ENCODE measurements at regions not wholly inside any gene's neighbourhood (a gene's known extent, or its start where the extent isn't known, plus 50 kb on each side); places are given as distances from the start of the nearest gene placed in this dataset.

GRCh38 chr15:39053480-39053879 is 488.9 kb upstream of the RASGRP1 start:
- no peak overlapping the region for H3K27ac ChIP-seq (ENCODE audit: low read depth, low read length)

GRCh38 chr15:39054128-39054732 is 489.6 kb upstream of the RASGRP1 start:
- 72 to 79% (median 78%) methylated on average over 5 of the region's 5 CpGs for WGBS, 3 donors
- H3K27ac ChIP-seq (ENCODE audit: low read depth, low read length): no peak overlapping the region

- WGBS, 3 donors: 89 to 98% (median 98%) methylated on average over 1 of the region's 1 CpG
- no peak overlapping the region for H3K27ac ChIP-seq (ENCODE audit: low read depth, low read length)
Measured at GRCh38 chr15:39056357-39056756, 491.7 kb upstream of the RASGRP1 start.

GRCh38 chr15:39058351-39059131 is 493.9 kb upstream of the RASGRP1 start:
- WGBS, 3 donors: 88 to 90% (median 88%) methylated on average over 6 of the region's 6 CpGs
- H3K27ac ChIP-seq (ENCODE audit: low read depth, low read length): no peak overlapping the region

- WGBS, 3 donors: 88 to 93% (median 93%) methylated on average over 4 of the region's 4 CpGs
- no peak overlapping the region for H3K27ac ChIP-seq (ENCODE audit: low read depth, low read length)
Measured at GRCh38 chr15:39059917-39060316, 495.3 kb upstream of the RASGRP1 start.

- 41 to 80% (median 67%) methylated on average over 6 of the region's 6 CpGs for WGBS, 3 donors
- H3K27ac ChIP-seq (ENCODE audit: low read depth, low read length): no peak overlapping the region
Measured at GRCh38 chr15:39061952-39062464, 497.4 kb upstream of the RASGRP1 start.

GRCh38 chr15:39066677-39067076 is 502.1 kb upstream of the RASGRP1 start:
- 60 to 85% (median 73%) methylated on average over 3 of the region's 3 CpGs for WGBS, 3 donors
- no peak overlapping the region for H3K27ac ChIP-seq (ENCODE audit: low read depth, low read length)

- H3K27ac ChIP-seq (ENCODE audit: low read depth, low read length): no peak overlapping the region
- 76 to 81% (median 81%) methylated on average over 5 of the region's 5 CpGs for WGBS, 3 donors
Measured at GRCh38 chr15:39074341-39074985, 506.4 kb upstream of the THBS1 start.

GRCh38 chr15:39075311-39075710 is 505.6 kb upstream of the THBS1 start:
- H3K27ac ChIP-seq (ENCODE audit: low read depth, low read length): no peak overlapping the region
- 45 to 53% (median 53%) methylated on average over 3 of the region's 3 CpGs for WGBS, 3 donors

- 66 to 80% (median 67%) methylated on average over 7 of the region's 7 CpGs for WGBS, 3 donors
- no peak overlapping the region for H3K27ac ChIP-seq (ENCODE audit: low read depth, low read length)
Measured at GRCh38 chr15:39075756-39076341, 505.0 kb upstream of the THBS1 start.

- WGBS, 3 donors: 90 to 94% (median 93%) methylated on average over 3 of the region's 3 CpGs
- no peak overlapping the region for H3K27ac ChIP-seq (ENCODE audit: low read depth, low read length)
Measured at GRCh38 chr15:39078026-39078425, 502.9 kb upstream of the THBS1 start.

GRCh38 chr15:39079296-39079847 is 501.5 kb upstream of the THBS1 start:
- WGBS, 3 donors: 55 to 69% (median 64%) methylated on average over 6 of the region's 6 CpGs
- no peak overlapping the region for H3K27ac ChIP-seq (ENCODE audit: low read depth, low read length)

GRCh38 chr15:39083213-39083612 is 497.7 kb upstream of the THBS1 start:
- H3K27ac ChIP-seq (ENCODE audit: low read depth, low read length): no peak overlapping the region
- 46 to 84% (median 54%) methylated on average over 2 of the region's 2 CpGs for WGBS, 3 donors

- 41 to 67% (median 45%) methylated on average over 12 of the region's 12 CpGs for WGBS, 3 donors
- no peak overlapping the region for H3K27ac ChIP-seq (ENCODE audit: low read depth, low read length)
Measured at GRCh38 chr15:39084674-39085530, 496.0 kb upstream of the THBS1 start.

- 84% methylated on average over 5 of the region's 5 CpGs for WGBS, 3 donors
- H3K27ac ChIP-seq (ENCODE audit: low read depth, low read length): no peak overlapping the region
Measured at GRCh38 chr15:39086641-39087040, 494.2 kb upstream of the THBS1 start.

GRCh38 chr15:39088156-39088555 is 492.7 kb upstream of the THBS1 start:
- 42 to 70% (median 59%) methylated on average over 1 of the region's 1 CpG for WGBS, 3 donors
- no peak overlapping the region for H3K27ac ChIP-seq (ENCODE audit: low read depth, low read length)

- WGBS, 3 donors: 90 to 96% (median 96%) methylated on average over 4 of the region's 4 CpGs
Measured at GRCh38 chr15:39092354-39092753, 488.5 kb upstream of the THBS1 start.

GRCh38 chr15:39092761-39093160 is 488.1 kb upstream of the THBS1 start:
- WGBS, 3 donors: 79 to 96% (median 95%) methylated on average over 2 of the region's 2 CpGs
- no peak overlapping the region for H3K27ac ChIP-seq (ENCODE audit: low read depth, low read length)

More at GRCh38 chr15:39092354-39092753, 488.5 kb upstream of the THBS1 start:
- H3K27ac ChIP-seq (ENCODE audit: low read depth, low read length): no peak overlapping the region

Measured in adipose tissue (tissue), 3 donors.